Right cardiac atrium (tissue), 5 donors: ENCODE measurements at regions not wholly inside any gene's neighbourhood (a gene's known extent, or its start where the extent isn't known, plus 50 kb on each side); places are given as distances from the start of the nearest gene placed in this dataset.

Experiments used
- ATAC-seq, 2 donors: fragments of 200-7000 bp; cut with Tn5 transposase; one replicate each; pipeline versions ENCODE4 v1.8.0 to v1.9.1; 2020; ENCODE audit warnings: moderate library complexity in 2 of 2, mild to moderate bottlenecking in 1 of 2
- DNase-seq, 3 donors: peaks; one replicate each; pipeline ENCODE4 v3.0.0-alpha.2; 2020
- H3K27ac ChIP-seq: one replicate; pipeline ENCODE4 v1.5.1; 2013; ENCODE audit warnings: mild to moderate bottlenecking, low read length, control low read depth, moderate library complexity
- H3K27me3 ChIP-seq: one replicate; pipeline ENCODE4 v1.6.1; 2013; ENCODE audit not compliant: control insufficient read depth, insufficient read depth
- H3K4me1 ChIP-seq: one replicate; pipeline ENCODE4 v1.6.1; 2013; ENCODE audit warnings: low read length; ENCODE audit not compliant: control insufficient read depth, insufficient read depth
- H3K4me3 ChIP-seq: one replicate; pipeline ENCODE4 v1.5.1; 2013; ENCODE audit warnings: low read length, control low read depth
- H3K9me3 ChIP-seq: one replicate; pipeline ENCODE4 v1.6.1; 2013; ENCODE audit warnings: low read length; ENCODE audit not compliant: control insufficient read depth
- WGBS: extraction: QIAGEN DNeasy Blood & Tissue Kit; methylation state at CpG from one replicate; pipeline ENCODE4 v1.1.7; 2013; 5-methylcytosine and 5-hydroxymethylcytosine counted together
- intact Hi-C, 4 donors: fragments of 100-400 bp; cut with DNase I; formaldehyde crosslinking; loops; one replicate each; pipeline versions ENCODE4 v1.11.0 to v1.14.0; 2022 to 2023
- donor health status: healthy with polysubstance abuse.
- donor health status: DM: no; HTN: yes; CAD: no.
- donor health status: DM: no; HTN: no; CAD: no.
- donor health status: DM: no; HTN: yes; CAD: no; lungs with severe emphysema.
- donor health status: DM: yes; HTN: yes; CAD: no.

GRCh38 chr12:102534899-102535298 lies 54.5 kb upstream of the IGF1 start:
- Histone ChIP-seq H3K4me1 (no peaks in the 10 kb centered on the region), H3K4me3 (no peak overlapping the region), H3K9me3 (no peaks in the 10 kb centered on the region), H3K27me3 (no peaks in the 10 kb centered on the region), H3K27ac (no peak overlapping the region)
- intact Hi-C loops: no loop called here
- WGBS: 68% methylated on average over 13 of the region's 13 CpGs
- DNase-seq: no peak
- no peak for ATAC-seq

DNA sequence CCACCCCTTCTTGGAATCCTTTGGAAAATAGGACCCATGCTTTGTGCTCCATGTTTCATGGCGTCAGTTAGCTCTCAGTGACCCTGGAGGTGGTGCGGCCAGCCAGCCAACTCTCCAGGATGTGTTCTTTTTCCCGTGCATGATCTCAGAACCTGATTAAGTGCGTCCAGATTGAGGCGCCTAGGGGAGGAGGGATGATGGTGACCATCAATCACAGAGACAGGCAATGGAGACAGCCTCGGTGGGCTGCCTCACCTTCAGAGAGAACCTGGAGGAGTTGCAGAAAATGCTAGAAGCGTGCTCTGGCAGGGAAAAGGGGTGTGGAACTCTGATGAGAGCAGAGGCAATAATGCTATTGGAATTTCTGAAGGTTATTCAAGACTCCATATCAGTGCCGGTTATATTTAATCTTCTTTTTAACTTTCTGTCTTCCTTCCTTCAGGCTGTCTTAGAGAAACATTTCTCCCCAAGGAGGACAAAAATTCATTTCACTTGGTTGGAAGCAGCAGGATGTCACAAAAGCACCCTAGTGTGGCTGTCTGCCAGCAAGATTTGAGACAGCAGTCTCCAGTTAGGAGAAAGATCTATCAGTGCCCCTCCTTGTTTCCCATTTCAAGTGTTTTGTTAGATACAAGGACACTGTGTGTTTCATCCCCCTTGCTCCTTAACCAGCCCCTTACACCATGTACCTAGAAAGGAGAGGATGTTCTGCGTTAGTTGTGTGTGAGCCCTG lies 53.3 kb upstream of the IGF1 start:
- Histone ChIP-seq H3K9me3 (no peaks in the 10 kb centered on the region), H3K4me3 (no peak overlapping the region), H3K27me3 (no peaks in the 10 kb centered on the region), H3K4me1 (no peaks in the 10 kb centered on the region), H3K27ac (no peak overlapping the region)
- ATAC-seq (no peak), DNase-seq (no peak)
- WGBS: 56% methylated on average over 9 of the region's 9 CpGs
- intact Hi-C loops: no loop called here
